SK-N-SH (cell line): ENCODE measurements at regions not wholly inside any gene's neighbourhood (a gene's known extent, or its start where the extent isn't known, plus 50 kb on each side); places are given as distances from the start of the nearest gene placed in this dataset.

ENCODE experiments used
- CTCF ChIA-PET: fragments of 300-600, 350-600 bp; formaldehyde crosslinking; extraction: SDS; loops from one replicate; lab custom pipeline; 2021; lab: Yijun Ruan, JAX
- POLR2A ChIA-PET: fragments of 350-600 bp; sonication (Branson Sonifier 250); formaldehyde crosslinking; extraction: SDS; loops from one replicate; lab custom pipeline; 2020; ENCODE audit warnings: antibody characterized with exemption, inconsistent platforms; lab: Yijun Ruan, JAX
- DNase-seq: peaks from one replicate; pipeline ENCODE4 v3.0.0; 2012
- H2AFZ ChIP-seq: fragments of 200-600 bp; sonication (generic); 2 replicates; pipeline ENCODE4 v1.8.1; 2016; ENCODE audit warnings: antibody characterized with exemption, mild to moderate bottlenecking, low read depth
- H3F3A ChIP-seq: fragments of 200-600 bp; sonication (generic); replicated peaks from 2 replicates; pipeline ENCODE3; 2016; ENCODE audit warnings: antibody characterized with exemption, mild to moderate bottlenecking; ENCODE audit not compliant: insufficient read depth
- H3K27ac ChIP-seq, 2 experiments: fragments of 200-500 bp in 1 of 2; fragments of 200-600 bp in 1 of 2; sonication (Bioruptor generic) in 1 of 2; sonication (generic), shearing (Covaris generic) in 1 of 2; 2 replicates each; pipeline versions ENCODE4 v1.5.1 to v1.6.1; 2014 to 2016; ENCODE audit warnings: low read depth in 2 of 2, inconsistent platforms in 1 of 2, low read length in 1 of 2, mild to moderate bottlenecking in 1 of 2, mixed read lengths in 1 of 2
- H3K27me3 ChIP-seq: fragments of 200-600 bp; sonication (generic), shearing (Covaris generic); 2 replicates; pipeline ENCODE4 v1.6.1; 2016; ENCODE audit warnings: mixed run types; ENCODE audit not compliant: insufficient read depth
- H3K36me3 ChIP-seq, 2 experiments: fragments of 200-500 bp in 1 of 2; fragments of 200-600 bp in 1 of 2; sonication (Bioruptor generic) in 1 of 2; sonication (generic) in 1 of 2; replicated peaks in 1 of 2; 2 replicates each; pipeline versions ENCODE3 to v1.5.1; 2014 to 2016; ENCODE audit warnings: low read length in 1 of 2, mild to moderate bottlenecking in 1 of 2; ENCODE audit not compliant: insufficient read depth in 2 of 2, control insufficient read depth in 1 of 2
- H3K4me1 ChIP-seq, 2 experiments: fragments of 200-500 bp in 1 of 2; fragments of 200-600 bp in 1 of 2; sonication (Bioruptor generic) in 1 of 2; sonication (generic), shearing (Covaris generic) in 1 of 2; 2 replicates each; pipeline versions ENCODE4 v1.5.1 to v1.6.1; 2014 to 2016; ENCODE audit warnings: low read depth in 1 of 2, low read length in 1 of 2, mixed run types in 1 of 2; ENCODE audit not compliant: insufficient read depth in 2 of 2, control insufficient read depth in 1 of 2
- H3K4me2 ChIP-seq: fragments of 200-600 bp; sonication (generic), shearing (Covaris generic); 2 replicates; pipeline ENCODE4 v1.6.1; 2017; ENCODE audit warnings: mixed run types
- H3K4me3 ChIP-seq, 2 experiments: fragments of 200-500 bp in 1 of 2; fragments of 200-600 bp in 1 of 2; sonication (Bioruptor generic) in 1 of 2; sonication (generic), shearing (Covaris generic) in 1 of 2; 2 replicates each; pipeline versions ENCODE4 v1.5.1 to v1.8.1; 2014 to 2016; ENCODE audit warnings: low read depth in 2 of 2, inconsistent platforms in 1 of 2, low read length in 1 of 2, mild to moderate bottlenecking in 1 of 2, mixed read lengths in 1 of 2, moderate library complexity in 1 of 2
- H3K79me2 ChIP-seq: fragments of 200-600 bp; sonication (generic); 2 replicates; pipeline ENCODE4 v1.8.1; 2017; ENCODE audit warnings: mild to moderate bottlenecking; ENCODE audit not compliant: insufficient read depth
- H3K9ac ChIP-seq: fragments of 200-600 bp; sonication (generic); 2 replicates; pipeline ENCODE4 v1.6.1; 2017; ENCODE audit warnings: mixed run types
- H3K9me2 ChIP-seq: fragments of 200-600 bp; sonication (generic); 2 replicates; pipeline ENCODE4 v1.6.1; 2017; ENCODE audit warnings: mixed run types
- H3K9me3 ChIP-seq: fragments of 200-600 bp; sonication (generic); 2 replicates; pipeline ENCODE4 v1.6.1; 2017; ENCODE audit warnings: mixed run types, mild to moderate bottlenecking, moderate library complexity
- H4K20me1 ChIP-seq: fragments of 200-600 bp; sonication (generic); 2 replicates; pipeline ENCODE4 v1.6.1; 2017; ENCODE audit warnings: mild to moderate bottlenecking, mixed run types; ENCODE audit not compliant: insufficient read depth
- ELF1 ChIP-seq: IDR thresholded peaks from 2 replicates; pipeline ENCODE4 v1.4.0; 2012
- EZH2phosphoT487 ChIP-seq: fragments of 200-600 bp; sonication (generic); IDR thresholded peaks from 2 replicates; pipeline ENCODE4 v1.6.1; 2017; ENCODE audit warnings: low read depth, mixed run types, mild to moderate bottlenecking, antibody characterized with exemption, moderate library complexity, borderline replicate concordance
- FOSL2 ChIP-seq: IDR thresholded peaks from 2 replicates; pipeline ENCODE4 v1.4.0; 2012; ENCODE audit warnings: low read depth, mild to moderate bottlenecking, moderate library complexity, borderline replicate concordance
- GATA2 ChIP-seq: sonication (generic); formaldehyde crosslinking; IDR thresholded peaks from 2 replicates; pipeline ENCODE4 v1.5.0; 2020; ENCODE audit warnings: mild to moderate bottlenecking, missing genetic modification reagents
- MXI1 ChIP-seq: IDR thresholded peaks from 2 replicates; pipeline ENCODE4 v1.6.1; 2012; ENCODE audit warnings: mild to moderate bottlenecking, low read depth, low read length, improper control_type of control experiment
- PBX3 ChIP-seq: IDR thresholded peaks from 2 replicates; pipeline ENCODE4; 2012
- SMC3 ChIP-seq: IDR thresholded peaks from 2 replicates; pipeline ENCODE4 v1.6.1; 2012; ENCODE audit warnings: low read depth, low read length, improper control_type of control experiment
- TAF1 ChIP-seq: IDR thresholded peaks from 2 replicates; pipeline ENCODE4 v1.6.1; 2012; ENCODE audit warnings: low read depth, mild to moderate bottlenecking, low read length, moderate library complexity, borderline replicate concordance
- TEAD4 ChIP-seq: IDR thresholded peaks from 2 replicates; pipeline ENCODE4 v1.4.0; 2012; ENCODE audit warnings: mild to moderate bottlenecking, borderline replicate concordance; ENCODE audit not compliant: insufficient read depth
- USF1 ChIP-seq: IDR thresholded peaks from 2 replicates; pipeline ENCODE4 v1.4.0; 2012; ENCODE audit warnings: low read depth, borderline replicate concordance
- USF2 ChIP-seq: fragments of 150-350 bp; IDR thresholded peaks from 2 replicates; pipeline ENCODE4 v1.6.1; 2017; ENCODE audit warnings: antibody characterized with exemption, low read length, low read depth, borderline replicate concordance
- YY1 ChIP-seq: IDR thresholded peaks from 2 replicates; pipeline ENCODE4 v1.4.0; 2012; ENCODE audit warnings: low read depth, mild to moderate bottlenecking
- WGBS: methylation state at CpG from one replicate; pipeline ENCODE4 v1.1.6; 2017; ENCODE audit warnings: low lambda C conversion rate; 5-methylcytosine and 5-hydroxymethylcytosine counted together

- TF ChIP-seq USF2, result no peak
- TF ChIP-seq ELF1, result no peak
Measured at GRCh38 chr4:155114790-155115189, 93.6 kb upstream of the NPY2R start (continued).

GRCh38 chr4:155119006-155119405 is 89.4 kb upstream of the NPY2R start:
- H3K79me2 ChIP-seq, result no peaks in the 10 kb centered on the region
- no peaks in the 10 kb centered on the region for H3K36me3 ChIP-seq
- TF ChIP-seq FOSL2 (no peak), PBX3 (no peak), MXI1 (no peak), YY1 (no peak), SMC3 (no peak), EZH2phosphoT487 (no peak), TAF1 (no peak), GATA2 (CRISPR knock-in tag) (no peak), TEAD4 (no peak)
- no peaks in the 10 kb centered on the region for H3K27me3 ChIP-seq
- no peak overlapping the region for H3K27ac ChIP-seq
- H3K4me3 ChIP-seq, result no peak overlapping the region
- H3F3A ChIP-seq, result no peaks in the 10 kb centered on the region
- no peaks in the 10 kb centered on the region for H3K9me2 ChIP-seq
- peaks cover 5% of the 10 kb centered on the region for H3K9me3 ChIP-seq
- no peaks in the 10 kb centered on the region for H4K20me1 ChIP-seq
- ChIA-PET POLR2A (no interaction called here), CTCF (no interaction called here)
- H3K9ac ChIP-seq, result no peak overlapping the region
- H2AFZ ChIP-seq, result no peak overlapping the region
- H3K4me2 ChIP-seq, result no peak overlapping the region
- H3K4me1 ChIP-seq, result no peaks in the 10 kb centered on the region
- no peak for DNase-seq

GRCh38 chr4:155120536-155120935 is 87.9 kb upstream of the NPY2R start:
- no peaks in the 10 kb centered on the region for H3K4me1 ChIP-seq
- H3K36me3 ChIP-seq, result no peaks in the 10 kb centered on the region
- H3K9ac ChIP-seq, result no peak overlapping the region
- H3K4me3 ChIP-seq, result no peak overlapping the region
- H3K27ac ChIP-seq, result no peak overlapping the region
- POLR2A ChIA-PET, result no interaction called here
- H4K20me1 ChIP-seq, result no peaks in the 10 kb centered on the region
- TF ChIP-seq TEAD4 (no peak), PBX3 (no peak), MXI1 (no peak), USF1 (no peak)
- TF ChIP-seq, all 33 proteins: peak for 0
- no peaks in the 10 kb centered on the region for H3K9me2 ChIP-seq
- H2AFZ ChIP-seq, result no peak overlapping the region
- H3K79me2 ChIP-seq, result no peaks in the 10 kb centered on the region
- H3K4me2 ChIP-seq, result no peak overlapping the region
- no peaks in the 10 kb centered on the region for H3F3A ChIP-seq
- CTCF ChIA-PET, result no interaction called here
- peaks cover 5% of the 10 kb centered on the region for H3K9me3 ChIP-seq
- no peak for DNase-seq
- 8% methylated on average over 1 of the region's 1 CpG for WGBS
- no peaks in the 10 kb centered on the region for H3K27me3 ChIP-seq
